Mesothelial cell of epicardium (in vitro differentiated cells): ENCODE measurements at regions not wholly inside any gene's neighbourhood (a gene's known extent, or its start where the extent isn't known, plus 50 kb on each side); places are given as distances from the start of the nearest gene placed in this dataset.

Experiments used
- DNase-seq, 2 experiments: peaks; one replicate each; pipeline ENCODE4 v3.0.0; 2021; ENCODE audit warnings: low spot score in 2 of 2; ENCODE audit not compliant: unreplicated experiment in 2 of 2
- H3K27ac Mint-ChIP-seq: 2 replicates; pipeline ENCODE4 v1.8.0; 2021; ENCODE audit warnings: mixed read lengths
- H3K27me3 Mint-ChIP-seq: 2 replicates; pipeline ENCODE4 v1.8.0; 2021; ENCODE audit warnings: low read depth, mixed read lengths
- H3K36me3 Mint-ChIP-seq: 2 replicates; pipeline ENCODE4 v1.8.0; 2021; ENCODE audit warnings: mixed read lengths
- H3K4me1 Mint-ChIP-seq: 2 replicates; pipeline ENCODE4 v1.8.0; 2021; ENCODE audit warnings: mixed read lengths
- H3K4me3 Mint-ChIP-seq: 2 replicates; pipeline ENCODE4 v1.8.0; 2021; ENCODE audit warnings: mild to moderate bottlenecking, moderate library complexity, mixed read lengths
- H3K9me3 Mint-ChIP-seq: 2 replicates; pipeline ENCODE4 v1.8.0; 2021; ENCODE audit warnings: mixed read lengths
- TF ChIP-seq, protein P1 (sequence below): fragments of 200-600 bp; sonication (generic); IDR thresholded peaks from one replicate; pipeline ENCODE4 v1.5.0; 2021; ENCODE audit warnings: antibody characterized with exemption; ENCODE audit not compliant: unreplicated experiment

DNA sequence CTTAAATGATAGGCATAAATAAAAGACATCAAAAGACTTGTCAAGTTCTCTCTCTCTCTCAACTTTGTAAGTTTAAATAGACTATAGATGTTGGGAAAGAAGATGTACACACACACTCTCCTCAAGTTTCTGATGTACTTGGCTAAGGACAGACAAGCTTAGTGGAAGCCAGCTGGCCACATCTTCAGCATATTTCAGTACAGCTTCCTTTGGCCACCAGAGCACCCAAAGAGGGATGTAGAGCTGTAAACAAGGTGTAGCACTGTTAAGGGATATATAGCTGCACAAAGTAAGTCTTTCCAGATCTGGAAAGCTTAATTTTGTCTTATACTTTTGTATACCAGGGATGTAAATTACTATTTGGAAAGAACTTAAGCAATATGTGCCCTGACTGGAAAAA is 64.3 kb upstream of the MSTN start:
- no peak for DNase-seq
- H3K27me3 Mint-ChIP-seq = no peaks in the 10 kb centered on the region
- no peaks in the 10 kb centered on the region for H3K4me1 Mint-ChIP-seq
- H3K27ac Mint-ChIP-seq = no peak overlapping the region
- H3K4me3 Mint-ChIP-seq = no peak overlapping the region
- TF ChIP-seq, protein P1, sequence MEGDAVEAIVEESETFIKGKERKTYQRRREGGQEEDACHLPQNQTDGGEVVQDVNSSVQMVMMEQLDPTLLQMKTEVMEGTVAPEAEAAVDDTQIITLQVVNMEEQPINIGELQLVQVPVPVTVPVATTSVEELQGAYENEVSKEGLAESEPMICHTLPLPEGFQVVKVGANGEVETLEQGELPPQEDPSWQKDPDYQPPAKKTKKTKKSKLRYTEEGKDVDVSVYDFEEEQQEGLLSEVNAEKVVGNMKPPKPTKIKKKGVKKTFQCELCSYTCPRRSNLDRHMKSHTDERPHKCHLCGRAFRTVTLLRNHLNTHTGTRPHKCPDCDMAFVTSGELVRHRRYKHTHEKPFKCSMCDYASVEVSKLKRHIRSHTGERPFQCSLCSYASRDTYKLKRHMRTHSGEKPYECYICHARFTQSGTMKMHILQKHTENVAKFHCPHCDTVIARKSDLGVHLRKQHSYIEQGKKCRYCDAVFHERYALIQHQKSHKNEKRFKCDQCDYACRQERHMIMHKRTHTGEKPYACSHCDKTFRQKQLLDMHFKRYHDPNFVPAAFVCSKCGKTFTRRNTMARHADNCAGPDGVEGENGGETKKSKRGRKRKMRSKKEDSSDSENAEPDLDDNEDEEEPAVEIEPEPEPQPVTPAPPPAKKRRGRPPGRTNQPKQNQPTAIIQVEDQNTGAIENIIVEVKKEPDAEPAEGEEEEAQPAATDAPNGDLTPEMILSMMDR = no peak
- peaks cover 8% of the 10 kb centered on the region for H3K9me3 Mint-ChIP-seq
- H3K36me3 Mint-ChIP-seq = no peaks in the 10 kb centered on the region

DNA sequence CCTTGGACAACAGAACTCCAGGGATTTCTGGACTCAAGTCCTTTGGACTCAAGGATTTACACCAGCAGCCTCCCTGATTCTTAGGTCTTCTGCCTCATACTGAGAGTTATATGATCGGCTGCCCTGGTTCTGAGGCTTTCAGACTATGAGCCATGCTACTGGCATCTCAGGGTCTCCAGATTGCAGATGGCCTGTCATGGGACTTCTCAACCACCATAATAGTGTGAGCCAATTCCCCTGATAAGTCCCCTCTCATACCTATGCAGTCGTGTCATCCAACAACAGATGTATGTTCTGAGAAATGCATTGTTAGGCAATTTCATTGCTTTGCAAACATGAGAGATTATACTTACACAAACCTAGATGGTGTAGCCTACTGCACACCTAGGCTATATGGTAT is 61.4 kb upstream of the MSTN start:
- H3K27ac Mint-ChIP-seq = no peak overlapping the region
- TF ChIP-seq, protein P1 = no peak
- H3K9me3 Mint-ChIP-seq = no peaks in the 10 kb centered on the region
- H3K4me1 Mint-ChIP-seq = peaks cover 16% of the 10 kb centered on the region
- no peak for DNase-seq
- H3K4me3 Mint-ChIP-seq = no peak overlapping the region
- H3K36me3 Mint-ChIP-seq = no peaks in the 10 kb centered on the region
- H3K27me3 Mint-ChIP-seq = no peaks in the 10 kb centered on the region

DNA sequence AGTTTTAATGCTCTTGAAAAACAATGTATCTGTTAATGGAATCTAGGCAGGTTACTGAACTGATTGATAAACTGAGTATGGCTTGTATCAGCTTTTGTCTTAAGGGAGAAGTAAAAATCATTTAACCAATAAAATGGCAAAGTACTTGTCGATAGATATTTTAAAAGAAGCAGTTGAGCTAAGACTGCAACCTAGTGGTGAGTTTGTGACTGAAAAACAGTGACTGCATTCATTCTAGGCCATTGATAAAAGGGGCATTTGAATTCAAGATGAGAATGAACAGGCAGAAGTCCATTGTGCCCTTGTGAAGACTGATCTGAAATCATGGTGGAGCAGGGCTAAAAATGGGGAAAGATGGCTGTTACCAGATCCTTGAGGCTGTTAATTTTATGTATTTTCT is 59.4 kb upstream of the MSTN start:
- Mint-ChIP-seq H3K27me3 (peaks cover 4% of the 10 kb centered on the region), H3K36me3 (no peaks in the 10 kb centered on the region), H3K4me3 (no peak overlapping the region), H3K4me1 (peaks cover 16% of the 10 kb centered on the region), H3K9me3 (no peaks in the 10 kb centered on the region), H3K27ac (no peak overlapping the region)
- DNase-seq = no peak
- TF ChIP-seq, protein P1 = no peak

DNA sequence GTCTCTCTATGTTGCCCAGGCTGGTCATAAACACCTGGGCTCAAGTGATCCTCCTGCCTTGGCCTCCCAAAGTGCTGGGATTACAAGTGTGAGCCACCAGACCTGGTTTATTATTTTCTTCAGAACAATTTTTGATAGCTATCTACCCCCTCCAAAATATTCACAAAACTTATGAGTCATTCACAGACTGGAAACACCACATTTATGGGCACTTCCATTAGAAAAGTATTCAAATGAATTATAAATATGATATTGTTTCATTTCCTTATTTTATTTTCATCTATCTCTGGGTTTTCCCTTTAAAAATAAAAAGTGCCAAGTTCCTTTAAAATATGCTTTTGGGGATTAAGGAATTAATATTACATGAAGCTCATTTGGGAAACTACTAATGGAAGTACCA is 58.8 kb upstream of the MSTN start:
- TF ChIP-seq, protein P1 = no peak
- DNase-seq = no peak
- Mint-ChIP-seq H3K36me3 (no peaks in the 10 kb centered on the region), H3K27ac (no peak overlapping the region), H3K4me3 (no peak overlapping the region), H3K9me3 (peaks cover 4% of the 10 kb centered on the region), H3K27me3 (peaks cover 4% of the 10 kb centered on the region), H3K4me1 (peaks cover 16% of the 10 kb centered on the region)

DNA sequence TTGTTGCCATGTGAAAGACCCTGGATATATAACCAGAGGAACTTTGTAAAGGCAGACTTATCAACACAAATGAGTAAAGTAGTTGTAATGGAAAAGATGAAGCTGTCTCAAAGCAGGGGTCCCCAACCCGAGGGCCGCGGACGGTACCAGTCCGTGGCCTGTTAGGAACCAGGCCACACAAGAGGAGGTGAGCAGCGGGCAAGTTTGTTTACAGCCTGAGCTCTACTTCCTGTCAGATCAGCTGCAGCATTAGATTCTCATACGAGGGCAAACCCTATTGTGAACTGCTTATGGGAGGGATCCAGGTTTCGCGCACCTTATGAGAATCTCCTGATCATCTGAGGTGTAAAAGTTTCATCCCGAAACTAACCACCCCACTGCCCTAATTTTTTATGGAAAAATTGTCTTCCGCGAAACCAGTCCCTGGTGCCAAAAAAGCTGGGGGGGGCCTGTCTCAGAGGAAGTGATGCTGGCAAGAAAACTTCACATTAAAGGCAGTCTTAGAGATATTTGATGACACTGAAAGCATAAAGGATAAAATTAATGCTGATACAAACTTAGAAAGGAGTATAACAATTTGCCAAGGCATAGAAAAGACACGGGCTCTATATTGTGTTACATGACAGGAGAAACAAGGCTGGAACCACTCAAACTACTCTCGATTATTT is 57.5 kb upstream of the MSTN start:
- Mint-ChIP-seq H3K9me3 (peaks cover 9% of the 10 kb centered on the region), H3K4me3 (peak overlapping the region; percentile 67), H3K4me1 (peaks cover 16% of the 10 kb centered on the region), H3K27ac (peak overlapping the region; percentile 78), H3K27me3 (peaks cover 4% of the 10 kb centered on the region), H3K36me3 (no peaks in the 10 kb centered on the region)
- TF ChIP-seq, protein P1 = no peak
- DNase-seq = no peak

DNA sequence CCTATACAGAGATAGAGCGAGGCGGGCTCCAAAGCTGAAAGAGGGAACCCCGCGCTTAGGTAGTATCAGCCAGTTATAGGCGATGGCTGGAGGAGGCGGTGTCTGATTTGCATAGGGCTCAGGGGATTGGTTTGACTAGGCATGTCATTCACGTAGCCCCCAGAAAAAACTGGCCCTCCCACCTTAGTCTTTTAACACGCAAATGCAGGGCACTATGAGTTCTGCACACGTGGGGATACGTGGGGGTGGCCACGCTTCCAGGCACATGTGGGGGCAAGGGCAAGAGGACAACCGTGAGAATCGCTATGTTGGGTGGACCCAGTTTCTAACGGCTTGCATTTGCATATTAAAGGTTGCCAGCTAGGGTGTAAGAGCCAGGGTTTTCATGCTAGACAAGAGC is 56.7 kb upstream of the MSTN start:
- Mint-ChIP-seq H3K27me3 (peaks cover 4% of the 10 kb centered on the region), H3K9me3 (peaks cover 9% of the 10 kb centered on the region), H3K4me3 (peak overlapping the region; percentile 67), H3K27ac (no peak overlapping the region), H3K4me1 (peaks cover 16% of the 10 kb centered on the region), H3K36me3 (no peaks in the 10 kb centered on the region)
- TF ChIP-seq, protein P1 = no peak
- DNase-seq = no peak
